ENCODE measurements at regions not wholly inside any gene's neighbourhood (a gene's known extent, or its start where the extent isn't known, plus 50 kb on each side); places are given as distances from the start of the nearest gene placed in this dataset.

GRCh38 chr13:86142080-86142479 is 342.9 kb upstream of the SLITRK6 start:
- TF ChIP-seq CTCF (conservative IDR thresholded peaks at IDR 0.05; ENCODE audit: low read depth, low read length) (no peak), EZH2 (IDR thresholded peaks at IDR 0.05; ENCODE audit: borderline replicate concordance, low read depth, low read length, poor library complexity, severe bottlenecking) (no peak)

All from A673 (cell line).